Astrocyte of the spinal cord (primary cell): ENCODE measurements at regions not wholly inside any gene's neighbourhood (a gene's known extent, or its start where the extent isn't known, plus 50 kb on each side); places are given as distances from the start of the nearest gene placed in this dataset.
A peak's percentile ranks its signal among the peaks of the same experiment; 100 is the strongest.

Experiments
- DNase-seq: peaks from one replicate; pipeline ENCODE4 v3.0.0; 2011; ENCODE audit warnings: low read depth, low spot score
- H3K4me3 ChIP-seq: 2 replicates; pipeline ENCODE4 v1.5.1; 2011; ENCODE audit warnings: low read depth, mild to moderate bottlenecking, low read length, moderate library complexity
- in situ Hi-C: cut with HindIII; loops from 2 replicates; pipeline ENCODE4 v1.10.0; 2017; ENCODE audit warnings: low sequenced_read_pairs
- TF ChIP-seq, protein P1 (sequence below): IDR thresholded peaks from 2 replicates; pipeline ENCODE4 v1.5.1; 2012; ENCODE audit warnings: low read depth, mild to moderate bottlenecking, low read length, inconsistent platforms

DNA sequence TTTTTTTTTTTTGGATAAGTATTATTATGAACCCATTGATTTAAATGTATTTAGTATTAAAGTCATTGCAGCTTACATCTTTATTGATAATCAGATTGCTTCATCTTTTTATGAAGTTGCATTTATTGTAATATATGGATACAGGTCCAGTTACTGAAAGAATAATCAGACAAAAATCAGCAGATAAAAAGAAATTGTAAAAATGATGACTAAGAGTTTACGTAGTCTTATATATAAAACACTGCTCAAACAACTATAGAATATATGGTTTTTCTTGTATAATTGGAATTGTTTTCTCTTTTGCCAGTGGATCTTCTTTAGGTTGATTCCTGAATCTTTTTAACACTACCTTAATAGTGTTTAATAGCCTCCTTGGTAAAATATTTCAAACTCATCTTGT is 378.3 kb downstream of the DUSP6 start:
- H3K4me3 ChIP-seq, result no peak overlapping the region
- TF ChIP-seq, protein P1, sequence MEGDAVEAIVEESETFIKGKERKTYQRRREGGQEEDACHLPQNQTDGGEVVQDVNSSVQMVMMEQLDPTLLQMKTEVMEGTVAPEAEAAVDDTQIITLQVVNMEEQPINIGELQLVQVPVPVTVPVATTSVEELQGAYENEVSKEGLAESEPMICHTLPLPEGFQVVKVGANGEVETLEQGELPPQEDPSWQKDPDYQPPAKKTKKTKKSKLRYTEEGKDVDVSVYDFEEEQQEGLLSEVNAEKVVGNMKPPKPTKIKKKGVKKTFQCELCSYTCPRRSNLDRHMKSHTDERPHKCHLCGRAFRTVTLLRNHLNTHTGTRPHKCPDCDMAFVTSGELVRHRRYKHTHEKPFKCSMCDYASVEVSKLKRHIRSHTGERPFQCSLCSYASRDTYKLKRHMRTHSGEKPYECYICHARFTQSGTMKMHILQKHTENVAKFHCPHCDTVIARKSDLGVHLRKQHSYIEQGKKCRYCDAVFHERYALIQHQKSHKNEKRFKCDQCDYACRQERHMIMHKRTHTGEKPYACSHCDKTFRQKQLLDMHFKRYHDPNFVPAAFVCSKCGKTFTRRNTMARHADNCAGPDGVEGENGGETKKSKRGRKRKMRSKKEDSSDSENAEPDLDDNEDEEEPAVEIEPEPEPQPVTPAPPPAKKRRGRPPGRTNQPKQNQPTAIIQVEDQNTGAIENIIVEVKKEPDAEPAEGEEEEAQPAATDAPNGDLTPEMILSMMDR, result no peak
- DNase-seq, result no peak
- in situ Hi-C loops, result no loop called here

DNA sequence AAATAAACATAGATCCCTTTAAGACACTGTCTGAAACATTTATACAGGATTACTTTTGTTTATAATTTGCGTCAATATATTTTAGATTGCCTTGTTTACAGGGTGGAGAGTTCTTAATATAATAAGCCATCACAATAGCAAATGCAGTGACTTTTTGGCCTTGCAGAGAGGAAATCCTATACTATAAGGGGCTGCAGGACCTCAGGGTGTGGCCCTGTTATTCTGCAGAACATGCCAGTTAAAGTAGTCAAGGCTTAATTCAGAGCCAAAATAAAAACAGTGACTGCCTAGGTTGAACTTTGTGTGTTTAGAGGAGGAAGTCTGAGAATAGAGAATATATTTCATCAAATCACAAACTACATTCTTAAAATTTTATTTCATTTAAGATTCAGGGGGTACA is 381.6 kb downstream of the DUSP6 start:
- in situ Hi-C loops, result no loop called here
- no peak overlapping the region for H3K4me3 ChIP-seq
- TF ChIP-seq, protein P1, result no peak
- DNase-seq, result no peak

DNA sequence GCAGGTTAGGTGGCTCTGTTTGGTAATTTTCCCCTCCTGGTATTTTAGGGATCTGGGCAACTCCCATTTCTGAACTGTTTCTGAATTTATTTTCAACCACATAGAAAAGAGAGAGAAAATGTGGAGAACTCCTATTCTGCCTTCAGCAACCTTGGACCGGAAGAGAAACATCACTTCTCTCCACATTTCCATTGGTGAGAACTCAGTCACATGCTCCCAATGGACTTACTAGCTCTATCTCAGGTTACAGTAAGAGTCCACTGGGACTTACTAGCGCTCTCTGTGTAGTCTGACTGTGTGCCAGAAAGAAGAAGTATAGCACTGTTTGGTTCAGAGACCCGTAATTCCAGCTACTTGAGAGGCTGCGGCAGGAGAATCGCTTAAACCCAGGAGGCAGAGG is 383.2 kb downstream of the DUSP6 start:
- DNase-seq, result no peak
- in situ Hi-C loops, result no loop called here

DNA sequence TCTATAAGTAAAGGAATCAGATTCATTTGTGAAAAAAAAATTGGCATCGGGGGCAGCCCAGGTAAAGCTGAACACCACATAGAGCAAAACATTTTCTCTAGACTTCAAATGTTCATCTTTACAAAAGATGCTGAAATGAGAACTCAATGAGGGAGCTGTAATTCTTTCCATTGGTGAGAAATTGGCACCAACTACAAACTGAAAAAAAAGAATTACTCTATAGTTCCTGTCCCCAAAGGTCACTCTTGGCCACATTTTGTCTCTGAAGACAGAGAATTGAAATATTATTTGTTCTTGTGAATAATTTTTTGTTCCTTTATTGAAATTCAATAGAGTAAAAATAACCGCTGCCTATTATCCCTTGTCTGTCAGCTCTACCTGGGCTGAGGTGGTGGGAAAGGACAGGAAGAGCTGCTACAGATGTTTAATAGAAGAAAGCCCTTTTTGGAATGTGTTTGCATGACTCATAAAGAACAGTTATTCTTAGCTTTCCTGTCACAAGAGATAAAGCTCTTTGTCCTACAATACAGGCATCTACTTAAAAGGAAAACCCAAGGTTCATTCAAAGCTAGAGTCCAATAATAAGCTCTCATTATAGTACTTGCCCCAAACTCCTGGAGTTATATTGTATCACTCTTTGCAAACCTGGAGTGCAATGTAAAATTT is 380.1 kb upstream of the KITLG start:
- TF ChIP-seq, protein P1, result no peak
- peak; percentile 40 for DNase-seq
- in situ Hi-C loops, result no loop called here
- no peak overlapping the region for H3K4me3 ChIP-seq

More for the DNA sequence above, 383.2 kb downstream of the DUSP6 start:
- no peak overlapping the region for H3K4me3 ChIP-seq
- TF ChIP-seq, protein P1, result no peak

DNA sequence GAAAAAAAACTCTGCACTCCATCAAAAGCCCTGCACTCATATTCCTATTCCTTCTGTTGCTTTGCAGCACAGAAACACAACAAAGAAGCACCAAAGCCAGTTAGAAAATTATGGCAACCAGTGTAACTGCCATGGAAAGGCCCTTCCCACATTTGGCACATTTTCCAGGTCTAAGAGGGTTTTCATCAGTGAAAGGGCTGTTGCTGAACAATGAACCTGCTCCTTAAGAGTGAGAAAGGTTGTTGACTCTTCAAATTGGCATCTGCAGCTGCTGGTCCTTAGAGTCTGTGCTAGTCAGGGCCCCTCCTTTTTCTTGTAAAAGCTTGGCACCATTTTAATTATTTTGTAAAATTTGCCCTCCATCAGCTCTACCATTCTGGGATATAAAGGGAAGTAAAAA is 378.7 kb upstream of the KITLG start:
- in situ Hi-C loops, result no loop called here
- TF ChIP-seq, protein P1, result no peak
- no peak for DNase-seq
- H3K4me3 ChIP-seq, result no peak overlapping the region

DNA sequence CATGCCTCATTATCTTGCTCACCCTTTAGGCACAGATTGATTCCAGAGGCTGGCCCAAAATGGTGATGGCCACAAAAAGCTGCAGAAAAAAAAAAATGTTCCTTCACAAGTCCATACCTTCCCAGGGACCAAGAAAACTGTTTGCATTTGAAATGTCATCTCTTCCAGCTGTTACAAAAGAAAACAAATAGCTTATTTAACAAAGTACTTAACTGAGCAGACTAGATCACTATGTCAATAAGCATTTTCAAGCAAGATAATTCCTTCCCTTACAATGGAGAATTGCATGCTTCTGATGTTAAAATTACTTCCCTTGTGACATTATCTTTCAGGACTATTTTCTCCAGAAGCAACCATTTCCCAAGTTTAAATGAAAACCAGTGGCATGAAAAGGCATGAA is 377.9 kb upstream of the KITLG start:
- no peak for DNase-seq
- in situ Hi-C loops, result no loop called here
- no peak overlapping the region for H3K4me3 ChIP-seq
- TF ChIP-seq, protein P1, result no peak

DNA sequence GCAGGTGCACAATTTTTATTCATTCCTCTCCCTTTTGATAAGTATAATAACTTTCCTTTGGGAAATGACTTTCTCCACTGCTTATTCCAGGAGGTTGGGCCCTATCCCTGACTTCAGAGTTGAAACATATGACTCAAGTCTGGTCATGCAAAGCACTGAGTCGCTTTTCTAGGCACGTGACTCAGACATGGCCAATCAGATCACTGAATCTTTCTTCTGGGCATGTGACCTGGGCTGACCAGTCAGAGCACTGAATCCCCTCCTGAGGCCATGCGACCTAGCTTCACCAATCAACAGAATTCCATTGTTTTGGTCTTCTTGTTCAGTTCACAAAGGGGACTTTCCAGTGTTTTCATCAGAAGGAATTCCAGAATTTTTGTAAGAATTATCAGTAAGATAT is 377.1 kb upstream of the KITLG start:
- TF ChIP-seq, protein P1, result no peak
- no peak overlapping the region for H3K4me3 ChIP-seq
- DNase-seq, result no peak
- in situ Hi-C loops, result no loop called here
